ENCODE measurements at regions not wholly inside any gene's neighbourhood (a gene's known extent, or its start where the extent isn't known, plus 50 kb on each side); places are given as distances from the start of the nearest gene placed in this dataset.
A peak's percentile ranks its signal among the peaks of the same experiment; 100 is the strongest.

DNA sequence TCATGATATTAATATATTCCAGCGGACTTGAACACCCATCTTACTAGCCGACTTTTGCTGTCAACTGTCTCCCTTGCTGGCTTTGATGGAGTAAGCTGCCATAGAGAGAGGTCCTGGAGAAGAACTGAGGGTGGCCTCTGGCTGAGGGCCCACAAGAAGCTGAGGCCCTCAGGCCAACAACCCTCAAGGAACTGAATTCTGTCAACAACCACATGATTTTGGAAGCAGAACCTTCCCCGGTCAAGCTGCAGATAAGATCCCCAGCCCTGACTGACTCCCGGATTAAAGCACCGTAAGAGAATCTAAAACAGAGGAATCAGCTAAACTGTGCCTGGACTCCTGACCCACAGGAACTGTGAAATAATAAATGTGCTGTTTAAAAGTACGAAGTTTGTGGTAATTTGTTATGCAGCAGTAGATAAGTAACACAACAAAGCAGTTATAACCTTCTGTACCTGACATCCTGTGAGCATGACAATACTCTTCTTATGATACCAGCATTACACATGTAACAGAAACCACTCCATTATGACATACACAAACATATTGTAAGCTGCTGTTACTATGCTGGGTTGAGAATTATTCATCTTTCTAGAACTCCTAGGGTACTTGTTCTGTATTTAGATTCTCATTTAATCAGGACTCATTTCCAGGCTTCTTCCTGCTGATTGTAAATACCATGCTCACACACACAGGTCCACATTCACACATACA is 66.2 kb downstream of the HES1 start:
- H3K27me3 ChIP-seq (ENCODE audit: low read depth, low read length), result peaks cover 11% of the 10 kb centered on the region
- H3K36me3 ChIP-seq (ENCODE audit: control insufficient read depth in 1 of 2, insufficient read depth in 2 of 2, low read length in 2 of 2), result no peaks in the 10 kb centered on the region
- no peak overlapping the region for H3K27ac ChIP-seq (ENCODE audit: low read length)
- peaks cover 0 to 27% of the 10 kb centered on the region in 2 donors for H3K4me1 ChIP-seq (ENCODE audit: control insufficient read depth in 1 of 2, insufficient read depth in 2 of 2, low read length in 2 of 2)
- H3K9me3 ChIP-seq (ENCODE audit: control insufficient read depth in 1 of 2, low read length in 2 of 2), result no peaks in the 10 kb centered on the region
- no peak overlapping the region for H3K4me3 ChIP-seq (ENCODE audit: low read depth in 1 of 2, low read length in 2 of 2)

DNA sequence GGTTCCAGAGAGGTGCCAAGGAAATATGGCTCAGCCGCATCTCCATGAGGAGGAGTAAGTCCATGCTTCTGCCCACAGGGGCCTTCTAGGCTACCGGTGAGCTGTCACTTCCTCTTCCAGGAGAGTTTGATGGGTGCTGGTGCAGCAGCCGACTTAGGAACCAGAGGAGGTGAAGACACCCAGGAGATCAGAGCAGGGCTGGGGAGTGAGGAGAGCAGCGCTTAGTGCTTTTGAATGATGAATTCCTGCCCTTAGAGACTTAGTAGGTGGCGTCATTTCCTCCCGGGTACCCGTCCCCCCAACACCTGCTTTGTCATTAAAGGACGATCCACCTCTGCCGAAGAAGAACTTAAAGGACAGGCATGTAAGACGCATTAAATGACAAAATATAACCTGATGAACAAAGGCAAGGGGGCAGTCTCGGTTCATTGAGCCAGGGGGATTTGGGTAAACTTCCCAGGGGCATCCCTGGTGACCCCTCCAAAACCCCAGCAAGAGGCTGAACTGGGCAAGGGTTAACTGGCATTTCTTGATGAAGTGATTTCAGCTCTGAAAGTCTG is 67.6 kb downstream of the HES1 start:
- Histone ChIP-seq H3K27ac (ENCODE audit: low read length) (no peak overlapping the region), H3K36me3 (ENCODE audit: control insufficient read depth in 1 of 2, insufficient read depth in 2 of 2, low read length in 2 of 2) (no peaks in the 10 kb centered on the region), H3K9me3 (ENCODE audit: control insufficient read depth in 1 of 2, low read length in 2 of 2) (no peaks in the 10 kb centered on the region), H3K27me3 (ENCODE audit: low read depth, low read length) (peaks cover 11% of the 10 kb centered on the region), H3K4me3 (ENCODE audit: low read depth in 1 of 2, low read length in 2 of 2) (peak overlapping the region; percentile 19 to 50), H3K4me1 (ENCODE audit: control insufficient read depth in 1 of 2, insufficient read depth in 2 of 2, low read length in 2 of 2) (peaks cover 0 to 27% of the 10 kb centered on the region in 2 donors)

DNA sequence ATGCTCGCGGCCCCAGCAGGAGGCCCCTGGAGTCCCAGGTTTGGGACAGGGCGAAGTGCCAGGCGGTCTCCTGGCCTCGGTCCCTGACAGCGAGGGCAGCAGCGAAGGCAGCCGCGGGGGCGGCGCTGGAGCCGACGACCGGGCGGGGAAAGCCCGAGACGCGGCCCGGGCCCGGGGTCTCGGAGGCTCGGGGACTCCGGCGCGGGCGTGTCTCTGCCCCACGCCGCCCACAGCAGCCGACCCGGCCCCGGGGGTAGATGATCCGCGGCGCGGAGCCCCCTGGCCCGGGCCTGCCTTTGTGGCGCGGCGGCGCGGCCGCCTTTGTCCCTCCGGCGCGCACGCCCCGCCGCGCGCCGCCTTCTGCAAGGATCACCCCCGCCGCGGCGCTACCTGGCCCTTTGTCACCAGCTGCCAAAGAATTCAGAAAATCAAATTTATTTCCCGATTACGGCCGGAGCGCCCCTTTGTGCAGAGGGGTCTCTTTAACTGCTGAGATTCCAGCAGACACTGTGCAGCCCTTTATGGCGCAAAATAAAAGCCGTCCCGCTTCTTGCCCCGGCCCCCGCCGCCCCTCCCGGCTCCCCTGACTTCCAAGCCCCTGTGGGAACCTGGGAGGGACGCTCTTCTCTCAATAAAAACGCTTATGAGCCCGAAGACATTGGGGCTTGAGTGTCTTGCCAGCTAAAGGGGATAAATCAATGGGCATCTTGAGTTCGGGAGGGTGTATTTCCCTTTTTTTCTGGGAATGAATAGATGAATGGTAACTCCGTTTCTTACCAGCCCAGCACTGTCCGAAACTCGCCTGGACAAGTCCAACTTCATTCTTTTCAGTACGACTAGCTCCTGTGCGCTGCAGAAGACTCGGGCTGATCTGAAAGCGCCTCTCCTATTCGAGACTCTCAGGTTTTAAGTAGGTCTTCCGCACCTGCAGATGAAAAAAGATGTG is 68.4 kb downstream of the HES1 start:
- Histone ChIP-seq H3K36me3 (ENCODE audit: control insufficient read depth in 1 of 2, insufficient read depth in 2 of 2, low read length in 2 of 2) (no peaks in the 10 kb centered on the region), H3K4me3 (ENCODE audit: low read depth in 1 of 2, low read length in 2 of 2) (peak overlapping the region; percentile 19 to 50), H3K27ac (ENCODE audit: low read length) (no peak overlapping the region), H3K4me1 (ENCODE audit: control insufficient read depth in 1 of 2, insufficient read depth in 2 of 2, low read length in 2 of 2) (peaks cover 0 to 27% of the 10 kb centered on the region in 2 donors), H3K9me3 (ENCODE audit: control insufficient read depth in 1 of 2, low read length in 2 of 2) (no peaks in the 10 kb centered on the region), H3K27me3 (ENCODE audit: low read depth, low read length) (peaks cover 11% of the 10 kb centered on the region)

DNA sequence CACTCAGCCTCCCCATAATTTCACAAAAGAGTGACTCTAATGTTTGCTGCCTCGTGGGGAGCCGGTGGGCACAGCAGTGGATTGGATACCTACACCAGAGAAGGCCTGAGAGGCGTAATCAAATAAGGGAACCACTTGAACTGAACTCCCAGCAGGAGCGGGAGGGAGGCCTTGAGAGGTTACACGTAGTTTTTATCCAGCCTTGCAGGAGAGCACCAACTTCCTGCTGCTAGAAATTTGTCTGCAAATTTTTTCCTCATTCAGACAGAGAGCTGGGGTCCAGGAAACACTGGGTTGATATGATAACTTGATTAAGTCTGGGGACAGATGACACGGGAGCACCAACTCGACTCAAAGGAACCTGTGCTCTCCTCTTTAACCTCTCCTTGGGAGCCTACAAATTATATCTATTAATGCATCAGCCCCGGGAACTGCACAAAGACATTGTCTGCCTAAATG is 69.8 kb downstream of the HES1 start:
- Histone ChIP-seq H3K27ac (ENCODE audit: low read length) (no peak overlapping the region), H3K4me1 (ENCODE audit: control insufficient read depth in 1 of 2, insufficient read depth in 2 of 2, low read length in 2 of 2) (peaks cover 0 to 27% of the 10 kb centered on the region in 2 donors), H3K4me3 (ENCODE audit: low read depth in 1 of 2, low read length in 2 of 2) (no peak overlapping the region), H3K9me3 (ENCODE audit: control insufficient read depth in 1 of 2, low read length in 2 of 2) (no peaks in the 10 kb centered on the region), H3K27me3 (ENCODE audit: low read depth, low read length) (peaks cover 11% of the 10 kb centered on the region), H3K36me3 (ENCODE audit: control insufficient read depth in 1 of 2, insufficient read depth in 2 of 2, low read length in 2 of 2) (no peaks in the 10 kb centered on the region)

DNA sequence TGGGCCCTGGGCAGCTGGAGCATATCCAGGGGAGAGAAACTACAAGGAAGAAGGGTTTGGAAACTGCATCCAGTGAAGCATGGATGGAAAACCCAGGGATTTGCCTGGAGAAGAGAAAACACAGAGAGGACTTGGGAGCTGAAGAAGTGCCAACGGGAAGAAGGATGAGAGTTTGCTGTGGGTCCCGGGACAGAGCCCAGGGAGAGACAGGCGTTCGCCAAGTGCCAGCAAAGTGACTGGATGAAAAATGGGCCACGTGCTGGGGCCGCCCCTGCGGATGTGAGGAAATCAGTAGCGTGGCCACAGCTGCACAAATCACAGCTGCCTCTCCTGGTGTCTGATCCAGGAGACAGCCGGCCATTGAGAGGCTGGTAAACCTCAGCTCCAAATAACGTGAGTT is 70.4 kb downstream of the HES1 start:
- no peaks in the 10 kb centered on the region for H3K36me3 ChIP-seq (ENCODE audit: control insufficient read depth in 1 of 2, insufficient read depth in 2 of 2, low read length in 2 of 2)
- no peak overlapping the region for H3K27ac ChIP-seq (ENCODE audit: low read length)
- peaks cover 11% of the 10 kb centered on the region for H3K27me3 ChIP-seq (ENCODE audit: low read depth, low read length)
- H3K4me1 ChIP-seq (ENCODE audit: control insufficient read depth in 1 of 2, insufficient read depth in 2 of 2, low read length in 2 of 2), result peaks cover 0 to 27% of the 10 kb centered on the region in 2 donors
- H3K9me3 ChIP-seq (ENCODE audit: control insufficient read depth in 1 of 2, low read length in 2 of 2), result no peaks in the 10 kb centered on the region
- no peak overlapping the region for H3K4me3 ChIP-seq (ENCODE audit: low read depth in 1 of 2, low read length in 2 of 2)

DNA sequence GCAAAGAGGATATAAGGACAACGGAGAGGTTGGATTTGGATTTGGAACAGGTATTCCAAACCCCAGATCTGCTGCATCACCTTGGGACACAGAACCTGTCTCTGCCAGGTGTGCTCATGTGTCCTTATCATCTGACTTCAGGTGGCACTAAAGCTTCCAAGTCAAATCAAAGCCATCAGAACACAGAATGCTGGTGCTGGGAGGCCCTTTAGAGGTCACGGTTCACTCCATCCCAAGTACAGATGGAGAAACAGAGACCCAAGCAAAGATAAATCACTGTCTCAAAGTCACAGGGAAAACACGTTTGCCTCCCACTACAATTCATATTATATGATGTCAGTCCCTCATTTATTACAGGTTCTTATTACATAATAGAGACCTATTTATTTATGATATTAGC is 72.8 kb downstream of the HES1 start:
- Histone ChIP-seq H3K4me3 (ENCODE audit: low read depth in 1 of 2, low read length in 2 of 2) (no peak overlapping the region), H3K4me1 (ENCODE audit: control insufficient read depth in 1 of 2, insufficient read depth in 2 of 2, low read length in 2 of 2) (peaks cover 0 to 29% of the 10 kb centered on the region in 2 donors), H3K27me3 (ENCODE audit: low read depth, low read length) (peaks cover 9% of the 10 kb centered on the region), H3K36me3 (ENCODE audit: control insufficient read depth in 1 of 2, insufficient read depth in 2 of 2, low read length in 2 of 2) (no peaks in the 10 kb centered on the region), H3K9me3 (ENCODE audit: control insufficient read depth in 1 of 2, low read length in 2 of 2) (no peaks in the 10 kb centered on the region), H3K27ac (ENCODE audit: low read length) (no peak overlapping the region)

DNA sequence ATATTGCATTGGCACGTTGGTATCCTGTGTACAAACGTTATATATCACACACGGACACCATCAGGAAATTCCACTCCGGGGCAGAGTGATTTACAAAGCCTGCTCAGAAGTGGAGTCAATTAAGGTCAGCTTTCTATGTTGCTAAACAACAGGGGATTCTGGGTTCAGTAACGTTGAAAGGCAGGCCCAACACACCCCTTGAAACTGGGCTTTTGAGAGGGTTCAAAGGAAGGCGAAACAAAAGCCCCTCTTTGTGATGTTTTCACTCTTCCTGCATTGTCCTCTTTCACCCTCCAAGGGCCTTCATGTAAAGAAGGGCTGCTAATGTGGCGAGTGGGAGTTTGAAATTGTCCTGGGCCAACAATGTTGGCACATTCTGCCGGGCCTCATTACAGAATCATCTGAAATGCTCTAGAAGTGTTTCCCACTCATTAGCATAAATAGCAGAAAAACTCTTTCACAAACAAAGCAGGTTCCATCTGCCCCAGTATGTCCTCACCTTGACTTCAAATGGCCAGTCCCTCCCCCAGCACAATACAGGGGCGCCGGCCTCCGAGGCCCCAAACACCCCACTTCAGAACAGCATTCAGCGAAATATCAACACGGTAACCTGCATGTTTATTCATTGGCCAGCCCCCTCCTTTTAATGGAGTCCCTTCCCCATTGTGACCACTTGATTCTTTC is 76.4 kb downstream of the HES1 start:
- Histone ChIP-seq H3K4me1 (ENCODE audit: control insufficient read depth in 1 of 2, insufficient read depth in 2 of 2, low read length in 2 of 2) (peaks cover 0 to 9% of the 10 kb centered on the region in 2 donors), H3K27ac (ENCODE audit: low read length) (no peak overlapping the region), H3K4me3 (ENCODE audit: low read depth in 1 of 2, low read length in 2 of 2) (no peak overlapping the region), H3K9me3 (ENCODE audit: control insufficient read depth in 1 of 2, low read length in 2 of 2) (no peaks in the 10 kb centered on the region), H3K36me3 (ENCODE audit: control insufficient read depth in 1 of 2, insufficient read depth in 2 of 2, low read length in 2 of 2) (no peaks in the 10 kb centered on the region), H3K27me3 (ENCODE audit: low read depth, low read length) (no peaks in the 10 kb centered on the region)

DNA sequence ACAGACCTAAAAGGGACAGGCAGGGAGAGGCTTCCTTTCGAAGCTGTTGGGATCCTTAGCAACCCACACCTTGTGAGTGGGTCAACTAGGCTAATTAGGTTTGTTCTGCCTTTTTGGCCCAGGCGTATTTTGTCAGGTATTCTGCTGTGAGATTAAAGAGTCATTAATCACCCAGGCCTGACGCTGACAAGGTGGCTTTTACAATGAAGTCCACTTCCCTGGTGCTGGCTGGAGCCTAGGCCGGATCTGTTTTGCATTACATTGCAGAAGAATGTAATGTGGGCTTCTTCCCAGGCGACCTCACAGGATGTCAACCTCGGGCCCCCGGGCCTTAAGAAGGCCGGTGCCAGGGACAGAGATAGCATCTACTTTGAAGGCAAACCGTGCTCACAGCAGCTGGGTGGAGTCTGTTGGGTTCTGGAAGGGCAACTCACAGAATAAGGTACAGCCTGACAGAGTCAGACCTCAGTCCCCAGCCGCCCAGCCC is 76.9 kb downstream of the HES1 start:
- Histone ChIP-seq H3K27ac (ENCODE audit: low read length) (no peak overlapping the region), H3K4me1 (ENCODE audit: control insufficient read depth in 1 of 2, insufficient read depth in 2 of 2, low read length in 2 of 2) (peaks cover 0 to 9% of the 10 kb centered on the region in 2 donors), H3K27me3 (ENCODE audit: low read depth, low read length) (no peaks in the 10 kb centered on the region), H3K36me3 (ENCODE audit: control insufficient read depth in 1 of 2, insufficient read depth in 2 of 2, low read length in 2 of 2) (no peaks in the 10 kb centered on the region), H3K4me3 (ENCODE audit: low read depth in 1 of 2, low read length in 2 of 2) (no peak overlapping the region), H3K9me3 (ENCODE audit: control insufficient read depth in 1 of 2, low read length in 2 of 2) (no peaks in the 10 kb centered on the region)

DNA sequence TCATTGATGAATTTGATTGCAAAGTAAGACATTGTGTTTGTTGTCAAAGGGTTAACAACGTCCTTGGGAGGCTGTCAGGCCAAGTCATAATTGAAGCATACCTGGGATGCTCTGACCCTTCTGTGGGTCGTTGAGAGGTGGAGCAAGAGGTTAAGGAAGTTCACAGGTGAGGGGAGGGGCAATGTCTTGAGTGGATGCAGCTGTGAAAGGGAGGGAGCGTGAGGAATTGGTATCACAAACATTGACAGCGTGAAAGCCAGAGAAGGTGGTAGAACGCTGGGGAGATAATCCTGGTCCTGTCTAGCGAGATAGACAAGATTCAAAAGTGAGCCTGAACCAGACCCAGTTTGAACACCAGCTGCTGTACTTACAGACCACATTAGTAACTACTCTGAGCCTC is 79.4 kb downstream of the HES1 start:
- H3K4me1 ChIP-seq (ENCODE audit: control insufficient read depth in 1 of 2, insufficient read depth in 2 of 2, low read length in 2 of 2), result peaks cover 0 to 9% of the 10 kb centered on the region in 2 donors
- H3K36me3 ChIP-seq (ENCODE audit: control insufficient read depth in 1 of 2, insufficient read depth in 2 of 2, low read length in 2 of 2), result no peaks in the 10 kb centered on the region
- no peak overlapping the region for H3K27ac ChIP-seq (ENCODE audit: low read length)
- H3K27me3 ChIP-seq (ENCODE audit: low read depth, low read length), result no peaks in the 10 kb centered on the region
- no peak overlapping the region for H3K4me3 ChIP-seq (ENCODE audit: low read depth in 1 of 2, low read length in 2 of 2)
- H3K9me3 ChIP-seq (ENCODE audit: control insufficient read depth in 1 of 2, low read length in 2 of 2), result no peaks in the 10 kb centered on the region

DNA sequence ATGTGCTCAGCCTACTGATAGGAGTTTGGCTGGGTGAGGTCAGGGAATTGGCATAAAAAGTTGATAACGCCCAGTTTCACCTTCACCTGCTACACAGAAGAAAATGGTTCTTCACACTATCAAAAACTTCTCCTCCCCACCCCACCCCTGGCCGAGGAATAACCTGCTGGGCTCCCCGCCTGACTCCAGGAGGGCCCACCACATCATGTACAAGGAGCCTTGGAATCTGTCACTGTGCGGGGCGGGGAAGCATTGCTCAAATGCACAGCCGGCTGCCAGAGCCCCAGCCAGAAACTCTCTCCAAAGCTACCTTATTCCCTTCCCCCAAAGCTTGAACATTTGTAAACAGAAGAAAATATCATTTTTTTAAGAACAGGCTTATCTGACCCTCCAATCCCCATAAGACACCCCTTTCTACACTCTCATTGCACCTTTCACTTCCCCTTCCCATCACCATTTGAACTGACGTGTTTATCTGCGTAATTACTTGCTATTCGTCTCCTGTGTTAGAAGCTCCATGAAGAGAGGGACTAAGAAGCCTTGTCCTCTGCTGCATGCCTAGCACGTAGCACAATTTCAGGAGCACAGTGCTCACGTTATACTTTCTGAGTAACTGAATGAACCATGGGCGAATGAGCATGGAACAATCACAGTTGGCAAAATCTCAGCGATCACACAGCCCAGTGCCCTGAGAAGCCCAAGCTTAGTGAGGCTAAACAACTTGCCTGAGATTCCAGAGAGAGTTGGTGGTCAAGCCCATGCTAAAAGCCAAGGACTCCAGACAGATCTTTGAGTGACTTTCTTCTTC is 82.9 kb downstream of the HES1 start:
- H3K9me3 ChIP-seq (ENCODE audit: control insufficient read depth in 1 of 2, low read length in 2 of 2), result no peaks in the 10 kb centered on the region
- no peaks in the 10 kb centered on the region for H3K27me3 ChIP-seq (ENCODE audit: low read depth, low read length)
- H3K27ac ChIP-seq (ENCODE audit: low read length), result no peak overlapping the region
- no peak overlapping the region for H3K4me3 ChIP-seq (ENCODE audit: low read depth in 1 of 2, low read length in 2 of 2)
- H3K36me3 ChIP-seq (ENCODE audit: control insufficient read depth in 1 of 2, insufficient read depth in 2 of 2, low read length in 2 of 2), result no peaks in the 10 kb centered on the region
- peaks cover 0 to 2% of the 10 kb centered on the region in 2 donors for H3K4me1 ChIP-seq (ENCODE audit: control insufficient read depth in 1 of 2, insufficient read depth in 2 of 2, low read length in 2 of 2)

All from muscle layer of duodenum (tissue), 2 donors.